Keratinocyte (primary cell): ENCODE measurements at regions not wholly inside any gene's neighbourhood (a gene's known extent, or its start where the extent isn't known, plus 50 kb on each side); places are given as distances from the start of the nearest gene placed in this dataset.

Experiments
- CTCF ChIP-seq, 3 experiments: IDR thresholded peaks in 1 of 3; conservative IDR thresholded peaks in 1 of 3; optimal IDR thresholded peaks in 1 of 3; 2 replicates in 2 of 3; 3 replicates in 1 of 3; pipeline versions ENCODE3 to v1.5.1; 2011; ENCODE audit warnings: low read length in 3 of 3, mild to moderate bottlenecking in 3 of 3, moderate library complexity in 2 of 3, control low read depth in 1 of 3, inconsistent platforms in 1 of 3; ENCODE audit not compliant: insufficient read depth in 2 of 3; ENCODE audit errors: extremely low read depth in 1 of 3
- EZH2 ChIP-seq: IDR thresholded peaks from one replicate; pipeline ENCODE4 v1.6.1; 2012; ENCODE audit warnings: inconsistent platforms, mild to moderate bottlenecking, low read length, moderate library complexity

- TF ChIP-seq CTCF (optimal IDR thresholded peaks at IDR 0.05 in 1 of 3, IDR thresholded peaks at IDR 0.05 in 1 of 3, conservative IDR thresholded peaks at IDR 0.05 in 1 of 3; ENCODE audit: extremely low read depth in 1 of 3, insufficient read depth in 2 of 3, low read length in 3 of 3) (no peak), EZH2 (no peak)
Observed at GRCh38 chr3:182133752-182134151, 422.0 kb downstream of the SOX2 start.
